PC-9 (cell line): ENCODE measurements at regions not wholly inside any gene's neighbourhood (a gene's known extent, or its start where the extent isn't known, plus 50 kb on each side); places are given as distances from the start of the nearest gene placed in this dataset.

Experiments
- BruUV-seq: library from RNA; stranded (reverse); fragments of 400-500 nt; replicated peaks from 2 replicates; lab custom pipeline; 2021; lab: Mats Ljungman, UMichigan
- CTCF ChIA-PET: fragments of 300-600 bp; sonication (Branson Sonifier 250); formaldehyde crosslinking; loops from one replicate; lab custom pipeline; 2022; ENCODE audit warnings: antibody characterized with exemption; lab: Charles Lee
- POLR2A ChIA-PET: fragments of 300-600 bp; sonication (Branson Sonifier 250); formaldehyde crosslinking; loops from one replicate; lab custom pipeline; 2022; ENCODE audit warnings: antibody characterized with exemption; ENCODE audit not compliant: unreplicated experiment; lab: Charles Lee
- DNase-seq, 2 experiments: peaks; one replicate each; pipeline versions ENCODE4 v3.0.0 to v3.0.0-alpha.2; 2015 to 2022; ENCODE audit warnings: mixed read lengths in 1 of 2
- H2AFZ ChIP-seq: fragments of 200-600 bp; sonication (generic); 2 replicates; pipeline ENCODE4 v1.8.1; 2017; ENCODE audit warnings: antibody characterized with exemption
- H3F3A ChIP-seq: fragments of 200-600 bp; sonication (generic); 2 replicates; pipeline ENCODE4 v1.8.1; 2017; ENCODE audit warnings: antibody characterized with exemption, mild to moderate bottlenecking, low read depth; ENCODE audit not compliant: insufficient read depth
- H3K27ac ChIP-seq: fragments of 200-600 bp; sonication (generic); 2 replicates; pipeline ENCODE4 v1.6.1; 2016; ENCODE audit warnings: mixed run types
- H3K27me3 ChIP-seq: fragments of 200-600 bp; sonication (generic); 2 replicates; pipeline ENCODE4 v1.6.1; 2016; ENCODE audit warnings: low read depth, mixed run types; ENCODE audit not compliant: insufficient read depth
- H3K36me3 ChIP-seq: fragments of 200-600 bp; sonication (generic); 2 replicates; pipeline ENCODE4 v1.6.1; 2016; ENCODE audit warnings: low read depth, mixed run types
- H3K4me1 ChIP-seq: fragments of 200-600 bp; sonication (generic); replicated peaks from 2 replicates; pipeline ENCODE4 v1.6.1; 2016; ENCODE audit warnings: mixed run types; ENCODE audit not compliant: insufficient read depth
- H3K4me2 ChIP-seq: fragments of 200-600 bp; sonication (generic); 2 replicates; pipeline ENCODE4 v1.6.1; 2017; ENCODE audit warnings: mixed run types
- H3K4me3 ChIP-seq: fragments of 200-600 bp; sonication (generic); 2 replicates; pipeline ENCODE4 v1.6.1; 2016; ENCODE audit warnings: mixed run types
- H3K79me2 ChIP-seq: fragments of 200-600 bp; sonication (generic); 2 replicates; pipeline ENCODE4 v1.6.1; 2017; ENCODE audit warnings: low read depth, mixed run types
- H3K9me2 ChIP-seq: fragments of 200-600 bp; sonication (generic); 2 replicates; pipeline ENCODE4 v1.8.1; 2017; ENCODE audit warnings: mild to moderate bottlenecking; ENCODE audit not compliant: insufficient read depth
- H3K9me3 ChIP-seq: fragments of 200-600 bp; sonication (generic); 2 replicates; pipeline ENCODE4 v1.8.1; 2016; ENCODE audit warnings: low read depth; ENCODE audit not compliant: insufficient read depth
- H4K20me1 ChIP-seq: fragments of 200-600 bp; sonication (generic); 2 replicates; pipeline ENCODE4 v1.8.1; 2017; ENCODE audit not compliant: insufficient read depth
- CTCF ChIP-seq: fragments of 200-600 bp; sonication (generic); conservative IDR thresholded peaks from 2 replicates; pipeline ENCODE4 v1.6.1; 2017; ENCODE audit warnings: mixed run types, antibody characterized with exemption, mild to moderate bottlenecking, moderate library complexity
- EZH2 ChIP-seq: fragments of 200-600 bp; sonication (generic); IDR thresholded peaks from 2 replicates; pipeline ENCODE4 v1.8.0; 2017; ENCODE audit warnings: antibody characterized with exemption, low read depth
- intact Hi-C: fragments of 100-400 bp; cut with micrococcal nuclease; formaldehyde crosslinking; loops from one replicate; pipeline ENCODE4 v1.10.0; 2022; ENCODE audit not compliant: unreplicated experiment

GRCh38 chr20:37584238-37584807, 56.6 kb upstream of the BLCAP start:
- Histone ChIP-seq H3K27ac (no peak overlapping the region), H3K79me2 (no peaks in the 10 kb centered on the region), H3K9me2 (0 out of 2 replicates have a peak, but pooled peaks cover 4% of the 10 kb centered on the region), H3K4me1 (no peaks in the 10 kb centered on the region), H3K4me3 (no peak overlapping the region), H3K27me3 (peaks cover 80% of the 10 kb centered on the region), H3K4me2 (no peak overlapping the region), H2AFZ (no peak overlapping the region), H3K9me3 (no peaks in the 10 kb centered on the region), H3F3A (no peaks in the 10 kb centered on the region), H3K36me3 (no peaks in the 10 kb centered on the region), H4K20me1 (no peaks in the 10 kb centered on the region)
- POLR2A ChIA-PET, result interaction anchor here (0.7 kb wide), 1 partner anchor 46 kb away, joined by 10 read pairs; no protein-coding TSS in a partner anchor
- TF ChIP-seq CTCF (no peak), EZH2 (no peak)
- BruUV-seq, result no TSS peak
- no peak for DNase-seq
- intact Hi-C loops, result no loop called here
- CTCF ChIA-PET, result no interaction called here

DNA sequence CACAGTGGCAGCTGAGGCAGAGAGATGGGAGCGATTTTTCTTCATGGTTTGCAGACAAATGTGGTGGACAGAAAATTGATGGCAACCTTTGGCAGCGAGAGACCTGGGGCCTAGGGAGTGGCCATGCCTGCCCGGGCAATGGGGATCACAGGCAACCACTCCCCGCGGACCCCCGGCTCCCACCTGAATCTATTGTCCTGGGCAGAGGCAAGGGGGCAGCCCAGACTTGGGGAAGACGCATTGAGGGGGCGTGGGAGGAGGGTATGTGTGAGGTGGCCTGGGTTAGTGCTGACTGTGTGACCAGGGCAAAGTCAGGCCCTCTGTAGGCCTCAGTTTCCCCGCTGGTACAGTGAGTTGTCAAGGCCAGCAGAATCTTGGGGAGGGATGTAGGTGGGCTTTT, 53.6 kb upstream of the BLCAP start:
- H3K79me2 ChIP-seq, result no peaks in the 10 kb centered on the region
- no peak overlapping the region for H3K4me3 ChIP-seq
- no peak overlapping the region for H3K27ac ChIP-seq
- H3K9me3 ChIP-seq, result no peaks in the 10 kb centered on the region
- TF ChIP-seq CTCF, result no peak
- TF ChIP-seq EZH2, result no peak
- BruUV-seq, result no TSS peak
- no peak for DNase-seq
- no peaks in the 10 kb centered on the region for H4K20me1 ChIP-seq
- H3K27me3 ChIP-seq, result peaks cover 88% of the 10 kb centered on the region
- H3K4me2 ChIP-seq, result no peak overlapping the region
- H2AFZ ChIP-seq, result no peak overlapping the region
- intact Hi-C loops, result no loop called here
- H3K4me1 ChIP-seq, result no peaks in the 10 kb centered on the region
- H3K36me3 ChIP-seq, result no peaks in the 10 kb centered on the region
- ChIA-PET POLR2A (no interaction called here), CTCF (no interaction called here)
- no peaks in the 10 kb centered on the region for H3F3A ChIP-seq
- H3K9me2 ChIP-seq, result no peaks in the 10 kb centered on the region

DNA sequence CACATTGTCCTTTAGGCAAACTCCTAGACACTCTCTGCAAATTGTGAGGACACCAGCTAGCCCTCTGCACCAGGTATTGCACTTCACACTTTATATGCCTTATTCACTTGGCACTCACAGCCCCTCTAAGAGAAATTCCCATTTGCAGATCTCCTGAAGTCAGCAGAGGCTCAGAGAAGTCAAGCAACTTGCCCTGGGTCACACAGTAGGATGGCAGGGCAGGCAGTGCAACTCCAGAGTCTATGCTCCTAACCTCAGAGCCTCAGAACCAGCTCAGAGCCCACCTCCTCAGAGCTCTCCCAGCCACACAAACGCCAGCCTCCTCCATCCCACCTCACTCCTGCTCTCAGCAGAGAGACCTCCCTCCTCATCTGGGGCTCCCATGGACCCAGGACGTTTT, 52.4 kb upstream of the BLCAP start:
- no peaks in the 10 kb centered on the region for H3K9me2 ChIP-seq
- DNase-seq, result no peak
- TF ChIP-seq CTCF, result no peak
- TF ChIP-seq EZH2, result no peak
- no peaks in the 10 kb centered on the region for H3K79me2 ChIP-seq
- no peaks in the 10 kb centered on the region for H4K20me1 ChIP-seq
- POLR2A ChIA-PET, result no interaction called here
- no peak overlapping the region for H2AFZ ChIP-seq
- H3F3A ChIP-seq, result no peaks in the 10 kb centered on the region
- H3K36me3 ChIP-seq, result no peaks in the 10 kb centered on the region
- H3K4me1 ChIP-seq, result no peaks in the 10 kb centered on the region
- CTCF ChIA-PET, result no interaction called here
- no peak overlapping the region for H3K27ac ChIP-seq
- peaks cover 85% of the 10 kb centered on the region for H3K27me3 ChIP-seq
- no peak overlapping the region for H3K4me2 ChIP-seq
- H3K9me3 ChIP-seq, result no peaks in the 10 kb centered on the region
- BruUV-seq, result no TSS peak
- intact Hi-C loops, result no loop called here
- no peak overlapping the region for H3K4me3 ChIP-seq
